NT2/D1 (cell line): ENCODE measurements at regions not wholly inside any gene's neighbourhood (a gene's known extent, or its start where the extent isn't known, plus 50 kb on each side); places are given as distances from the start of the nearest gene placed in this dataset.

ENCODE experiments used
- SUZ12 ChIP-seq: IDR thresholded peaks from 2 replicates; pipeline ENCODE4 v1.6.1; 2011; ENCODE audit not compliant: insufficient read length, insufficient read depth; ENCODE audit errors: extremely low read depth
- YY1 ChIP-seq: IDR thresholded peaks from 2 replicates; pipeline ENCODE4 v1.6.1; 2011; ENCODE audit not compliant: insufficient read length, insufficient read depth
- ZNF274 ChIP-seq: IDR thresholded peaks from 2 replicates; pipeline ENCODE4 v1.6.1; 2011; ENCODE audit warnings: mild to moderate bottlenecking, low read depth, low read length

- TF ChIP-seq YY1: no peak
- TF ChIP-seq SUZ12: no peak
- no peak for TF ChIP-seq ZNF274
These were observed 85.3 kb upstream of the FOXF1 start for GRCh38 chr16:86424985-86425384.
